Testis (tissue), 2 donors: ENCODE measurements at regions not wholly inside any gene's neighbourhood (a gene's known extent, or its start where the extent isn't known, plus 50 kb on each side); places are given as distances from the start of the nearest gene placed in this dataset.

Experiments used
- POLR2A ChIP-seq: fragments of 450-650 bp; IDR thresholded peaks from one replicate; pipeline ENCODE4 v1.6.1; 2017; ENCODE audit warnings: antibody characterized with exemption, mild to moderate bottlenecking, moderate library complexity
- TF ChIP-seq, protein P1 (sequence below), 3 experiments: fragments of 450-650 bp in 2 of 3; fragments of 200-600 bp in 1 of 3; sonication (generic) in 1 of 3; IDR thresholded peaks; one replicate each; pipeline ENCODE4 v1.5.1; 2016 to 2019; ENCODE audit warnings: antibody characterized with exemption in 3 of 3, mild to moderate bottlenecking in 2 of 3, moderate library complexity in 1 of 3

- TF ChIP-seq, protein P1, sequence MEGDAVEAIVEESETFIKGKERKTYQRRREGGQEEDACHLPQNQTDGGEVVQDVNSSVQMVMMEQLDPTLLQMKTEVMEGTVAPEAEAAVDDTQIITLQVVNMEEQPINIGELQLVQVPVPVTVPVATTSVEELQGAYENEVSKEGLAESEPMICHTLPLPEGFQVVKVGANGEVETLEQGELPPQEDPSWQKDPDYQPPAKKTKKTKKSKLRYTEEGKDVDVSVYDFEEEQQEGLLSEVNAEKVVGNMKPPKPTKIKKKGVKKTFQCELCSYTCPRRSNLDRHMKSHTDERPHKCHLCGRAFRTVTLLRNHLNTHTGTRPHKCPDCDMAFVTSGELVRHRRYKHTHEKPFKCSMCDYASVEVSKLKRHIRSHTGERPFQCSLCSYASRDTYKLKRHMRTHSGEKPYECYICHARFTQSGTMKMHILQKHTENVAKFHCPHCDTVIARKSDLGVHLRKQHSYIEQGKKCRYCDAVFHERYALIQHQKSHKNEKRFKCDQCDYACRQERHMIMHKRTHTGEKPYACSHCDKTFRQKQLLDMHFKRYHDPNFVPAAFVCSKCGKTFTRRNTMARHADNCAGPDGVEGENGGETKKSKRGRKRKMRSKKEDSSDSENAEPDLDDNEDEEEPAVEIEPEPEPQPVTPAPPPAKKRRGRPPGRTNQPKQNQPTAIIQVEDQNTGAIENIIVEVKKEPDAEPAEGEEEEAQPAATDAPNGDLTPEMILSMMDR (IDR thresholded peaks at IDR 0.05), result no peak
- no peak for TF ChIP-seq POLR2A
These were observed 605.8 kb downstream of the METTL4 start for GRCh38 chr18:1965541-1965940.
